ENCODE measurements at regions not wholly inside any gene's neighbourhood (a gene's known extent, or its start where the extent isn't known, plus 50 kb on each side); places are given as distances from the start of the nearest gene placed in this dataset.

DNA sequence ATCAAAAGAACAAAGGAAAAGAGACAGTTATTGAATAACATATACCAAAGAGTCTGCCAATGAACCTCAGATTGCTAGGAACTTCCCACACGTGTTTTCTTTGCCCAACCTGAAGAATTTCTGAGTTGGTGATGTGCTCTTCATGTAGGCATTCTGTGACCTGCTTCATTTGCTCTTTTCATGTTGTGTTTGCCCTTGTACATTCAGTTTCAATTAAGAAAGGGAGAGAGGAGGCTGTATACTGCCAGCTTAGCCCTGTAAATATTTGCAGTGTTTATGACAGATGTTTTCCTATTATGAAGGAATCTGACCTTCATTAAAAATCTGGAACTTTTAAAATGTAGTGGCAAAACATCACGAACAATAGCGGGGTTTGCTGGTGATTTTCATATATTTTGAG, 168.5 kb downstream of the GAS1 start:
- no peak overlapping the region for H3K4me3 ChIP-seq (replicated peaks; ENCODE audit: low read depth, low read length)
- no peak for DNase-seq (ENCODE audit: extremely low read depth, low read depth)
- TF ChIP-seq, protein P1, sequence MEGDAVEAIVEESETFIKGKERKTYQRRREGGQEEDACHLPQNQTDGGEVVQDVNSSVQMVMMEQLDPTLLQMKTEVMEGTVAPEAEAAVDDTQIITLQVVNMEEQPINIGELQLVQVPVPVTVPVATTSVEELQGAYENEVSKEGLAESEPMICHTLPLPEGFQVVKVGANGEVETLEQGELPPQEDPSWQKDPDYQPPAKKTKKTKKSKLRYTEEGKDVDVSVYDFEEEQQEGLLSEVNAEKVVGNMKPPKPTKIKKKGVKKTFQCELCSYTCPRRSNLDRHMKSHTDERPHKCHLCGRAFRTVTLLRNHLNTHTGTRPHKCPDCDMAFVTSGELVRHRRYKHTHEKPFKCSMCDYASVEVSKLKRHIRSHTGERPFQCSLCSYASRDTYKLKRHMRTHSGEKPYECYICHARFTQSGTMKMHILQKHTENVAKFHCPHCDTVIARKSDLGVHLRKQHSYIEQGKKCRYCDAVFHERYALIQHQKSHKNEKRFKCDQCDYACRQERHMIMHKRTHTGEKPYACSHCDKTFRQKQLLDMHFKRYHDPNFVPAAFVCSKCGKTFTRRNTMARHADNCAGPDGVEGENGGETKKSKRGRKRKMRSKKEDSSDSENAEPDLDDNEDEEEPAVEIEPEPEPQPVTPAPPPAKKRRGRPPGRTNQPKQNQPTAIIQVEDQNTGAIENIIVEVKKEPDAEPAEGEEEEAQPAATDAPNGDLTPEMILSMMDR (IDR thresholded peaks at IDR 0.05; ENCODE audit: low read depth, low read length, missing control alignments): no peak

DNA sequence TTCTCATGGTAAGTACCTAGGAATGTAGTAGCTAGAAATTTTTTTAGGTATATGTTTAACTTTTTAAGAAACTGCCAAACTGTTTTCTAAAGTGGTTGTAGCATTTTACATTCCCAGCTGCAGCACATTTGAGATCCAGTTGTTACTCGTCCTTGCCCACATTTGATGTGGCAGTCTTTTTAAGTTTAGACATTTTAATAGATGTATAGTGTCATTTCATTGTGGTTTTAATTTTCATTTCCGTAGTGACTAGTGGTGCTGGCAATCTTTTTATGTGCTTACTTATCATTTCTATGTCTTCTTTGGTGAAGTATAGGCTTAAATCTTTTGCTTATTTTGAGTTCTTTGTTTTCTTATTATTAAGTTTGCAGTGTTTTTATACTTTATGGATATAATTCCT, 171.6 kb downstream of the GAS1 start:
- TF ChIP-seq, protein P1 (IDR thresholded peaks at IDR 0.05; ENCODE audit: low read depth, low read length, missing control alignments): no peak
- no peak for DNase-seq (ENCODE audit: extremely low read depth, low read depth)
- H3K4me3 ChIP-seq (replicated peaks; ENCODE audit: low read depth, low read length): no peak overlapping the region

DNA sequence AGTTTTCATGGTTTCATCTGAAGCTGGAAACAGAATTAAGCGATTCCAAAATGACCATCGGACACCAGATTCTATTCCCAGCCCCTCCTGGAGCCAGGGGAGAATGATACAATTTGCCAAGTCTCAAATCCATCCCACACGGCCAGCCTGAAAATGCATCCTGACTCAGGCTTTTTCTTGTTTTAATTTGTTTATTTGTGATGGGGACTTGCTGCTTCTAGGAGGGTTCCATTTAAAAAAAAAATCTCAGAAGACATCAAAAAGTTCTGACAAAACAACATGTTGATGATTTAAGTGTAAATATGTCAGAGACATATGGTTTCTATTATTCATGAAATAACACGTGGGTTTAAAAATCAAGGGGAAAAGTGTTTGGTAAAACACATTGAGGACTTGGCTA, 173.2 kb downstream of the GAS1 start:
- H3K4me3 ChIP-seq (replicated peaks; ENCODE audit: low read depth, low read length): no peak overlapping the region
- TF ChIP-seq, protein P1 (IDR thresholded peaks at IDR 0.05; ENCODE audit: low read depth, low read length, missing control alignments): no peak
- DNase-seq (ENCODE audit: extremely low read depth, low read depth): no peak

DNA sequence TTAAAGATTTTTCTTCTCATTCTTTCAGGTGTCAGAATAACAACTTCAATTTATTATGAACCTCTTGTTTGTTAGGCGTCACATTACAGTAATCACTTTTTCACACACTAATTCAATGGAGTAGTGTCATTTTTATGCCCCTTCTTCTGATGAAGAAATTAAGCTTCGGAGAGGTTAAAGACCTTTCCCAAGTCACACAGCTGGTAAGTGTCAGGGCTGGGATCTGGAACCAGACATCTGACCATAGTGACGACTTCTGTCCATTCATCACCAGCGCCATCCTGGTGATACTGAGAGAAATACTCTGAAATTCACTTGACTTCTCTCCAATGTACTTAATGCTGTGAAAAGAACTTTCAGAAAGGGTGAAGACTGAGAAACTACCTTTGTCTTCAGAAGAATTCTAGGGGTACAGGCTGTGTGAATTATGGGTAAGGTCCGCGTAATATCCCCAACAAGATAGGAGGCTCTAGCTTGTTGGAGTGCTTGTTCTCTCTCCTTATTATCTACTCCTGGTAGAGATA, 173.8 kb downstream of the GAS1 start:
- TF ChIP-seq, protein P1 (IDR thresholded peaks at IDR 0.05; ENCODE audit: low read depth, low read length, missing control alignments): no peak
- H3K4me3 ChIP-seq (replicated peaks; ENCODE audit: low read depth, low read length): no peak overlapping the region
- DNase-seq (ENCODE audit: extremely low read depth, low read depth): no peak

DNA sequence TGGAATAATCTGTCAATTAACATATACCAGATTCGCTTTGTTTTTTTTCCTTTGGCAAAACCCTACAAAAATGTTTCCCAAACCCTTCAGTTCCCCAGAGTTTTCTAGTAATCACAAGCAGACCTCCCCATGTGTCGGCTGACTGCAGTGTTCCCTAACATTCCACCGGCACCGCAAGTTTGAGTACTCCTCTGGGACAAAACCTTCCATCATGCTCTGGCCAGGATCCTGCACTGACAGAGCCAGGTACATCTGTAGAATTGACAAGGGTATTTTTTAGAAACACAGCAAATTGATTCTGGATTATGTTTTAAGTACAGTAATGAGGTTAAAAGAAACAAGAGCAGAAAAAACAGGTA, 174.7 kb downstream of the GAS1 start:
- TF ChIP-seq, protein P1 (IDR thresholded peaks at IDR 0.05; ENCODE audit: low read depth, low read length, missing control alignments): no peak
- no peak overlapping the region for H3K4me3 ChIP-seq (replicated peaks; ENCODE audit: low read depth, low read length)
- DNase-seq (ENCODE audit: extremely low read depth, low read depth): no peak

DNA sequence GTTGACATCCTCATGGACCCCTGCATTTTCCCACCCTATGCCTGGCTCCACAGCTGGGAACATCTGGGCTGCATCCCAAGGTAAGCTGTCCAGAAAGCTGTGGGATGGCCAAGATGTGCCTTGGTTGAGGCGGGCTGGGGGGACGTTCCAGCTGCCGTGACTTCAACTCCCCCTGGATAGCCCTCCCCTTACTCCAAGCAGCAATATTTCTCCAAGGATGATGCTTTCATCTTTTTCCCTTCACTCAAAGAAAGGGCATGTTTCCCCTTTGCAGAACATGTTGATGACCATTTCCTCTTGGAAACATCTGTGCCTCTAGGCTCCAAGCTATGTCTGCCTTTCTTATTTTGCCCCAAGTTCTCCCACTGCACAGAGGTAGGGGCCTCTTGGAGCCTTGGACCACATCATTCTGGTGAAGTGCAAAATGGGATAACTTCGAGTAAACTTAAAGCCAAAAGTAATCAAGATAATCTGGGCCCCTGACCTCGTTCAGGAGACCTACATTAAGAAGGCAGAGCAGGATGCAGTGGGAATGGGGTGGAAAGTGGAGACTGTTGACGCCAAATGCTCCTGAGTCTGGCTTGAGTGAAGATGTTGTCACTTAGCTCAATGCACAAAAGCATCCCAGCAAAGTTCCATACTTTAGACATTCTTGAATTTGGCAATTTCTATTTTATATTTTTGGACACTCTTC, 175.2 kb downstream of the GAS1 start:
- no peak overlapping the region for H3K4me3 ChIP-seq (replicated peaks; ENCODE audit: low read depth, low read length)
- TF ChIP-seq, protein P1 (IDR thresholded peaks at IDR 0.05; ENCODE audit: low read depth, low read length, missing control alignments): no peak
- DNase-seq (ENCODE audit: extremely low read depth, low read depth): no peak

DNA sequence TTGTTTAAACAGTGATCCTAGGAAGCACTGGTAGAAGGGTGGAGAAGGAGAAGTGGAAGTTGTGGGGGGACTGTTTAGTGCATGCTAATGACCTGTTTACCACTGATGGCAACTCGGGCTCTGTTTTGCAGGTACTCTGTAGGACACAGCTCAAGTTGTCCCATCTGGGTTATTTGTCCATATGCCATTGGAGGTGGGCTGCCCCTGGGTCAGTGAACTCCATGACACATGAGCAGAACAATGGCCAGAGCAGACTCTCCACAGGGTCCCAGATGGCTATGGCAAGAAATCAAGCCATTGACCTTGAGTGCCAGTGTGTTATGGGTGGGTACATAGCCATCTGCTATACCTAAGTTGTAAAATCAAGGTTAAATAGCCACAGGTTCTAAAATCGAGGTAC, 175.9 kb downstream of the GAS1 start:
- TF ChIP-seq, protein P1 (IDR thresholded peaks at IDR 0.05; ENCODE audit: low read depth, low read length, missing control alignments): no peak
- DNase-seq (ENCODE audit: extremely low read depth, low read depth): no peak
- H3K4me3 ChIP-seq (replicated peaks; ENCODE audit: low read depth, low read length): no peak overlapping the region
